HEK293 (cell line): ENCODE measurements at regions not wholly inside any gene's neighbourhood (a gene's known extent, or its start where the extent isn't known, plus 50 kb on each side); places are given as distances from the start of the nearest gene placed in this dataset.

Source experiments
- EGR2 ChIP-seq: fragments of 450-650 bp; formaldehyde crosslinking; IDR thresholded peaks from 2 replicates; pipeline ENCODE4 v1.5.1; 2016; ENCODE audit warnings: low read depth, missing biosample characterization, missing genetic modification characterization
- GLIS1 ChIP-seq: fragments of 450-650 bp; formaldehyde crosslinking; IDR thresholded peaks from 2 replicates; pipeline ENCODE4 v1.5.1; 2016; ENCODE audit warnings: missing biosample characterization, missing genetic modification characterization
- GLIS2 ChIP-seq: fragments of 450-650 bp; formaldehyde crosslinking; IDR thresholded peaks from 2 replicates; pipeline ENCODE4 v1.5.1; 2016; ENCODE audit warnings: missing biosample characterization, missing genetic modification characterization
- KLF10 ChIP-seq: fragments of 450-650 bp; IDR thresholded peaks from 2 replicates; pipeline ENCODE4 v1.5.1; 2018; ENCODE audit warnings: missing biosample characterization, mild to moderate bottlenecking, missing genetic modification characterization
- MZF1 ChIP-seq: fragments of 450-650 bp; formaldehyde crosslinking; IDR thresholded peaks from 2 replicates; pipeline ENCODE4 v1.5.1; 2017; ENCODE audit warnings: missing biosample characterization, missing genetic modification characterization, borderline replicate concordance
- PRDM2 ChIP-seq: fragments of 450-650 bp; formaldehyde crosslinking; IDR thresholded peaks from 2 replicates; pipeline ENCODE4 v1.5.1; 2016; ENCODE audit warnings: missing biosample characterization, missing genetic modification characterization, borderline replicate concordance
- SP3 ChIP-seq: fragments of 450-650 bp; formaldehyde crosslinking; IDR thresholded peaks from 2 replicates; pipeline ENCODE4 v1.5.1; 2016; ENCODE audit warnings: missing biosample characterization, missing genetic modification characterization
- ZBTB17 ChIP-seq: fragments of 450-650 bp; formaldehyde crosslinking; IDR thresholded peaks from 2 replicates; pipeline ENCODE4 v1.5.1; 2016; ENCODE audit warnings: missing biosample characterization, missing genetic modification characterization
- ZFP69B ChIP-seq: fragments of 450-650 bp; formaldehyde crosslinking; IDR thresholded peaks from 2 replicates; pipeline ENCODE4 v1.5.1; 2016; ENCODE audit warnings: missing biosample characterization, missing genetic modification characterization
- ZNF16 ChIP-seq: fragments of 450-650 bp; formaldehyde crosslinking; IDR thresholded peaks from 2 replicates; pipeline ENCODE4 v1.5.1; 2016; ENCODE audit warnings: low read depth, missing biosample characterization, missing genetic modification characterization
- ZNF223 ChIP-seq: fragments of 450-650 bp; formaldehyde crosslinking; IDR thresholded peaks from 2 replicates; pipeline ENCODE4 v1.5.1; 2016; ENCODE audit warnings: missing biosample characterization, missing genetic modification characterization
- ZNF324 ChIP-seq: fragments of 450-650 bp; formaldehyde crosslinking; IDR thresholded peaks from 2 replicates; pipeline ENCODE4 v1.5.1; 2016; ENCODE audit warnings: missing biosample characterization, missing genetic modification characterization
- ZNF335 ChIP-seq: fragments of 450-650 bp; formaldehyde crosslinking; conservative IDR thresholded peaks from 2 replicates; pipeline ENCODE4 v1.5.1; 2016; ENCODE audit warnings: missing biosample characterization, missing genetic modification characterization
- TF ChIP-seq, protein P1 (sequence below): fragments of 450-650 bp; formaldehyde crosslinking; IDR thresholded peaks from 2 replicates; pipeline ENCODE4 v1.5.1; 2017; ENCODE audit warnings: missing biosample characterization, missing genetic modification characterization
- TF ChIP-seq, protein P2 (sequence below): fragments of 450-650 bp; IDR thresholded peaks from 2 replicates; pipeline ENCODE4 v1.5.1; 2018; ENCODE audit warnings: missing biosample characterization, mild to moderate bottlenecking, missing genetic modification characterization
- TF ChIP-seq, protein P3 (sequence below): fragments of 450-650 bp; formaldehyde crosslinking; IDR thresholded peaks from 2 replicates; pipeline ENCODE4 v1.5.1; 2016; ENCODE audit warnings: missing biosample characterization, missing genetic modification characterization
- TF ChIP-seq, protein P4 (sequence below): fragments of 450-650 bp; formaldehyde crosslinking; IDR thresholded peaks from 2 replicates; pipeline ENCODE4 v1.5.1; 2016; ENCODE audit warnings: missing biosample characterization, missing genetic modification characterization
- TF ChIP-seq, protein P5 (sequence below): fragments of 450-650 bp; formaldehyde crosslinking; IDR thresholded peaks from 2 replicates; pipeline ENCODE4 v1.5.1; 2016; ENCODE audit warnings: missing biosample characterization, missing genetic modification characterization

- TF ChIP-seq, protein P1, sequence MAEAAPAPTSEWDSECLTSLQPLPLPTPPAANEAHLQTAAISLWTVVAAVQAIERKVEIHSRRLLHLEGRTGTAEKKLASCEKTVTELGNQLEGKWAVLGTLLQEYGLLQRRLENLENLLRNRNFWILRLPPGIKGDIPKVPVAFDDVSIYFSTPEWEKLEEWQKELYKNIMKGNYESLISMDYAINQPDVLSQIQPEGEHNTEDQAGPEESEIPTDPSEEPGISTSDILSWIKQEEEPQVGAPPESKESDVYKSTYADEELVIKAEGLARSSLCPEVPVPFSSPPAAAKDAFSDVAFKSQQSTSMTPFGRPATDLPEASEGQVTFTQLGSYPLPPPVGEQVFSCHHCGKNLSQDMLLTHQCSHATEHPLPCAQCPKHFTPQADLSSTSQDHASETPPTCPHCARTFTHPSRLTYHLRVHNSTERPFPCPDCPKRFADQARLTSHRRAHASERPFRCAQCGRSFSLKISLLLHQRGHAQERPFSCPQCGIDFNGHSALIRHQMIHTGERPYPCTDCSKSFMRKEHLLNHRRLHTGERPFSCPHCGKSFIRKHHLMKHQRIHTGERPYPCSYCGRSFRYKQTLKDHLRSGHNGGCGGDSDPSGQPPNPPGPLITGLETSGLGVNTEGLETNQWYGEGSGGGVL: peak; percentile 74
- TF ChIP-seq ZFP69B (tag by site-specific recombination) (peak; percentile 15; the same call in 1 of the 2 replicates), SP3 (no peak), GLIS2 (tag by site-specific recombination) (peak; percentile 41), GLIS1 (tag by site-specific recombination) (0 out of 2 replicates have a peak, but pooled peaks have one; percentile 14), ZNF16 (tag by site-specific recombination) (no peak), MZF1 (tag by site-specific recombination) (peak; percentile 65), ZNF335 (tag by site-specific recombination) (peak; percentile 26; the same call in 1 of the 2 replicates), ZNF324 (tag by site-specific recombination) (peak; percentile 42; the same call in 1 of the 2 replicates), ZBTB17 (tag by site-specific recombination) (peak; percentile 74), PRDM2 (tag by site-specific recombination) (no peak), KLF10 (no peak), EGR2 (peak; percentile 9; the same call in 1 of the 2 replicates), ZNF223 (tag by site-specific recombination) (no peak)
- TF ChIP-seq, protein P2, sequence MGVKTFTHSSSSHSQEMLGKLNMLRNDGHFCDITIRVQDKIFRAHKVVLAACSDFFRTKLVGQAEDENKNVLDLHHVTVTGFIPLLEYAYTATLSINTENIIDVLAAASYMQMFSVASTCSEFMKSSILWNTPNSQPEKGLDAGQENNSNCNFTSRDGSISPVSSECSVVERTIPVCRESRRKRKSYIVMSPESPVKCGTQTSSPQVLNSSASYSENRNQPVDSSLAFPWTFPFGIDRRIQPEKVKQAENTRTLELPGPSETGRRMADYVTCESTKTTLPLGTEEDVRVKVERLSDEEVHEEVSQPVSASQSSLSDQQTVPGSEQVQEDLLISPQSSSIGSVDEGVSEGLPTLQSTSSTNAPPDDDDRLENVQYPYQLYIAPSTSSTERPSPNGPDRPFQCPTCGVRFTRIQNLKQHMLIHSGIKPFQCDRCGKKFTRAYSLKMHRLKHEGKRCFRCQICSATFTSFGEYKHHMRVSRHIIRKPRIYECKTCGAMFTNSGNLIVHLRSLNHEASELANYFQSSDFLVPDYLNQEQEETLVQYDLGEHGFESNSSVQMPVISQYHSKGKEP (tag by site-specific recombination): no peak
- TF ChIP-seq, protein P3, sequence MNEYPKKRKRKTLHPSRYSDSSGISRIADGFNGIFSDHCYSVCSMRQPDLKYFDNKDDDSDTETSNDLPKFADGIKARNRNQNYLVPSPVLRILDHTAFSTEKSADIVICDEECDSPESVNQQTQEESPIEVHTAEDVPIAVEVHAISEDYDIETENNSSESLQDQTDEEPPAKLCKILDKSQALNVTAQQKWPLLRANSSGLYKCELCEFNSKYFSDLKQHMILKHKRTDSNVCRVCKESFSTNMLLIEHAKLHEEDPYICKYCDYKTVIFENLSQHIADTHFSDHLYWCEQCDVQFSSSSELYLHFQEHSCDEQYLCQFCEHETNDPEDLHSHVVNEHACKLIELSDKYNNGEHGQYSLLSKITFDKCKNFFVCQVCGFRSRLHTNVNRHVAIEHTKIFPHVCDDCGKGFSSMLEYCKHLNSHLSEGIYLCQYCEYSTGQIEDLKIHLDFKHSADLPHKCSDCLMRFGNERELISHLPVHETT (tag by site-specific recombination): no peak
- TF ChIP-seq, protein P4, sequence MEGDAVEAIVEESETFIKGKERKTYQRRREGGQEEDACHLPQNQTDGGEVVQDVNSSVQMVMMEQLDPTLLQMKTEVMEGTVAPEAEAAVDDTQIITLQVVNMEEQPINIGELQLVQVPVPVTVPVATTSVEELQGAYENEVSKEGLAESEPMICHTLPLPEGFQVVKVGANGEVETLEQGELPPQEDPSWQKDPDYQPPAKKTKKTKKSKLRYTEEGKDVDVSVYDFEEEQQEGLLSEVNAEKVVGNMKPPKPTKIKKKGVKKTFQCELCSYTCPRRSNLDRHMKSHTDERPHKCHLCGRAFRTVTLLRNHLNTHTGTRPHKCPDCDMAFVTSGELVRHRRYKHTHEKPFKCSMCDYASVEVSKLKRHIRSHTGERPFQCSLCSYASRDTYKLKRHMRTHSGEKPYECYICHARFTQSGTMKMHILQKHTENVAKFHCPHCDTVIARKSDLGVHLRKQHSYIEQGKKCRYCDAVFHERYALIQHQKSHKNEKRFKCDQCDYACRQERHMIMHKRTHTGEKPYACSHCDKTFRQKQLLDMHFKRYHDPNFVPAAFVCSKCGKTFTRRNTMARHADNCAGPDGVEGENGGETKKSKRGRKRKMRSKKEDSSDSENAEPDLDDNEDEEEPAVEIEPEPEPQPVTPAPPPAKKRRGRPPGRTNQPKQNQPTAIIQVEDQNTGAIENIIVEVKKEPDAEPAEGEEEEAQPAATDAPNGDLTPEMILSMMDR (tag by site-specific recombination): peak; percentile 58; the same call in 1 of the 2 replicates
- TF ChIP-seq, protein P5, sequence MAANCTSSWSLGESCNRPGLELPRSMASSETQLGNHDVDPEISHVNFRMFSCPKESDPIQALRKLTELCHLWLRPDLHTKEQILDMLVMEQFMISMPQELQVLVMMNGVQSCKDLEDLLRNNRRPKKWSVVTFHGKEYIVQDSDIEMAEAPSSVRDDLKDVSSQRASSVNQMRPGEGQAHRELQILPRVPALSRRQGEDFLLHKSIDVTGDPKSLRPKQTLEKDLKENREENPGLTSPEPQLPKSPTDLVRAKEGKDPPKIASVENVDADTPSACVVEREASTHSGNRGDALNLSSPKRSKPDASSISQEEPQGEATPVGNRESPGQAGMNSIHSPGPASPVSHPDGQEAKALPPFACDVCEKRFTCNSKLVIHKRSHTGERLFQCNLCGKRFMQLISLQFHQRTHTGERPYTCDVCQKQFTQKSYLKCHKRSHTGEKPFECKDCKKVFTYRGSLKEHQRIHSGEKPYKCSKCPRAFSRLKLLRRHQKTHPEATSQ (tag by site-specific recombination): no peak
Observed at GRCh38 chr7:114087653-114088469, 169.1 kb upstream of the PPP1R3A start (continued).
